Muscle of leg (tissue), 3 donors: ENCODE measurements at regions not wholly inside any gene's neighbourhood (a gene's known extent, or its start where the extent isn't known, plus 50 kb on each side); places are given as distances from the start of the nearest gene placed in this dataset.

ENCODE experiments used
- DNase-seq: peaks from one replicate; pipeline ENCODE4 v3.0.0; 2013
- H3K27ac ChIP-seq: one replicate; pipeline ENCODE4 v1.5.1; 2013; ENCODE audit warnings: mild to moderate bottlenecking, low read length, control low read depth
- H3K27me3 ChIP-seq: one replicate; pipeline ENCODE4 v1.6.1; 2013; ENCODE audit warnings: low read length; ENCODE audit not compliant: control insufficient read depth, insufficient read depth
- H3K36me3 ChIP-seq: one replicate; pipeline ENCODE4 v1.6.1; 2013; ENCODE audit warnings: low read length; ENCODE audit not compliant: control insufficient read depth, insufficient read depth
- H3K4me1 ChIP-seq: one replicate; pipeline ENCODE4 v1.6.1; 2013; ENCODE audit warnings: low read length; ENCODE audit not compliant: control insufficient read depth, insufficient read depth
- H3K4me3 ChIP-seq: one replicate; pipeline ENCODE4 v1.5.1; 2013; ENCODE audit warnings: low read length, control low read depth
- H3K9me3 ChIP-seq: replicated peaks from 2 replicates; pipeline ENCODE4 v1.6.1; 2013; ENCODE audit warnings: low read depth, low read length; ENCODE audit not compliant: control insufficient read depth
- WGBS: methylation state at CpG from one replicate; pipeline ENCODE4 v1.1.5; 2013; ENCODE audit warnings: missing lambda C conversion rate; ENCODE audit not compliant: insufficient coverage; 5-methylcytosine and 5-hydroxymethylcytosine counted together

DNA sequence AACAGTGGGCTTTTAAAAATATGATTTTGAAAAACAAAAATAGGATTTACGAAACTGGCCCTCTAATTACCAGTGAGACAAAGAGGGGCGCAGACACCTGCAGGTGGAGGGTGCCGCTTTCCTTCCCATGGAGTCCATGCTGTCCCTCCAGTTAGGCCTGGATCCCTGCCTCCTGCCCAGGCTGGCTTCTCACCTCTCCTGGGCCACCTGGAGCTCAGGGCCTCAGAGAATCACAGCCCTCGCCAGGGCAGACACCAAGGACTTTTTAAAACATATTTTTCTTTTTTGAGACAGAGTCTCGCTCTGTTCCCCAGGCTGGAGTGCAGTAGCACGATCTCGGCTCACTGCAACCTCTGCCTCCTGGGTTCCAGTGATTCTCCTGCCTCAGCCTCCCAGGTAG is 1437.2 kb downstream of the TBC1D22A start:
- Histone ChIP-seq H3K27ac (no peak overlapping the region), H3K9me3 (no peaks in the 10 kb centered on the region), H3K27me3 (peaks cover 2% of the 10 kb centered on the region), H3K36me3 (no peaks in the 10 kb centered on the region), H3K4me1 (no peaks in the 10 kb centered on the region), H3K4me3 (no peak overlapping the region)
- no peak for DNase-seq
- 86% methylated on average over 7 of the region's 7 CpGs for WGBS

DNA sequence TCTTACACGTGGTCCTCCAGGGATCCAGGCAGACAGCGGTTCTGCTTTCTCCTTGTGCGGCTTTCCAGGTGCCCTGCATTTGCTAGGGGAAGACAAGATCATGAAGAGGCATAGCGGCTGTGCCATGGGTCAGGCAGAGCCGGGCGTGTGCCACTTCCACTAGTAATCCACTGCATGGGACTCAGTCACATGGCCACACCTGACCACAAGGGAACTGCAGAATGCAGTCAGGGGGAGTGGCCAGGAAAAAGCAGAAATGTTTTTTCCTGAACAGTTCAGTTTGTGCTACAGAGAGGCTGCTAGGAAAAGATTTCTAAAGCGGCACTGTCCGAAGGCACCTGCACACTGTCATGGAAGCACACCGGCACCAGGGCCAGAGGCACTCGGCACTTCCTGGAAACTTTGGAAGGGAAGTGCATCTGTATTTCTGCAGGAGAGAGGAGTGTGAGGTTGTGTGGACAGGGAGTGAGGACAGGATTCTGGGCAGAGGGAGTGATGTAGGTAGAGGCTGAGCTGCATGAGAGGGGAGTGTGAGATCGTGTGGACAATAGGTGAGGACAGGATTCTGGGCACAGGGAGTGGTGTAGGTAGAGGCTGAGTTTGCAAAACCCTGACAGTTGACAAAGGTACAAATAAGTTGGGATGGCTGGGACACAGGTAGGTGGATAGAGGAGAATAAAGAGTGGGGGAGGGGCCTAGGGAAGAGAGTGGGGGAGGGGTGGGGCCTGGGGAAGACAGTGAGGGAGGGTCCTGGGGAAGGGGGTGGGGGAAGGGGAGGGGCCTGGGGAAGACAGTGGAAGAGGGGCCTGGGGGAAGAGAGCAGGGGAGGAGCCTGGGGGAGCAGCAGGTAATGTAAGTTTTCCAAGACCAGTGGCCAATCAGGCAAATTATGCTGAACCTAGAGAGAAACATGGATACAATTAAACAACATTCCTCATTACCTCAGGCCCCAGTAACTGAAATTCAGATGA is 1436.3 kb downstream of the TBC1D22A start:
- 47% methylated on average over 7 of the region's 11 CpGs for WGBS
- Histone ChIP-seq H3K4me3 (no peak overlapping the region), H3K27me3 (peaks cover 2% of the 10 kb centered on the region), H3K4me1 (no peaks in the 10 kb centered on the region), H3K36me3 (no peaks in the 10 kb centered on the region), H3K27ac (no peak overlapping the region), H3K9me3 (no peaks in the 10 kb centered on the region)
- DNase-seq, result peak; percentile 24

DNA sequence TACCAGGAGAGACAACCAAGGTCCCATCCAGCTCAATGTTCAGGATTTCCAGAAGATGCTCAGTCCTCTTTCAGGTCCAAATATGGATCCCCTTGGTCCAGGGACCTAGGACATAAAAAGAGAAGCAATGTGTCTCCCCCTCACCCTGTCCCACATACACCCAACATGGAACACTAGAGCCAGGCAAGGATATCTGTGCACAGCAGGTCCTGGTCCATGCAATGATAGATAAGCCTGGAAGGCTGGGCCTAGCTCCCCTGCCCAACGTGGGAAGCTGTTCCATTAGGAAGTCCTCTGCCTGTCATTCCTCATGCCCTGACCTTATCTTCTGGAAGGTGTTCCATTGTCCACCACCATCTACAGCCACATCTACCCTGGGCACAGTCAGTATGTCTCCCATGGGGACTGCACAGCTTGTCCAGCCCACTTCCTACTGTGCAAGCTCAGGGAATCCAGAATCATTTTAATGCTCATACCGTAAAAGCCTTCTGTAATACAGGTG is 1434.8 kb downstream of the TBC1D22A start:
- DNase-seq, result no peak
- Histone ChIP-seq H3K9me3 (no peaks in the 10 kb centered on the region), H3K27me3 (peaks cover 2% of the 10 kb centered on the region), H3K27ac (no peak overlapping the region), H3K4me1 (no peaks in the 10 kb centered on the region), H3K4me3 (no peak overlapping the region), H3K36me3 (no peaks in the 10 kb centered on the region)
- WGBS, result no CpG with 5 or more reads among the region's 2 CpGs

DNA sequence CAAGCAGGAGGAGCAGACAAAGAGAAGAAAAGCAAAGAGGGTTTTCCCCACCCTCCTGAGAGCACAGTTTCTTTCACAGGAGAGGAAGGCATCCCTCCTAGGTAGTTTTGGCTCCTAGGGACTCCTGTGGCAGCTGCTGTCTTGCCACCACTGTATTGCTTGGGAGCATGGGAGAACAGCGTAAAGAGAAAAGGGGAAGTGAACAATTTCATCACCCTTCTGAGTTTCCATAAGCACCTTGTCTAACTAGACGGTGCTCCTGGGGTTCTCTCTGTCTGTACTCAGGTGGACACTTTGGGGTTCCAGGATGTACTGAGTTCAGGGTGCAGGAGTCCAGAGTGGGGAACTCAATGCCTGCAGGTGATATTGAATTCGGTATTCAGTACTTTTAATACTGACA is 1430.5 kb downstream of the TBC1D22A start:
- no CpG with 5 or more reads among the region's 3 CpGs for WGBS

DNA sequence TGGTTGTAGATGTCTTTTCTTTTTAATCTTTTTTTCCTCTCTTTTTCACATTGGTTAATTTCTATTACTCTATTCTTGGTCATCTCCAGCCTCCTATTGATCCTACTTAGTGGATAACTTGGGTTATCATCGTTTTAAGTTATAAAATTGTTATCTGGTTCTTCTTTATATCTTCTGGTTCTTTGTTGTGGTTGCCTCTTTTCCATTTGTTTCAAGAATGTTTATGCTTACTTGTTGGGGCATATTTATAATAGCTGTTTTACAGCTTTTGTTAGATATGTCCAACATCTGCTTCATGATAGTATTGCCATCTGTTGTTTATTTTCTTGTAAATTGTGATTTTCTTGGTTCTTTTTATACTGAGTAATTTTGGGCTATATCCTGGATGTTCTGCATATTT is 1429.6 kb downstream of the TBC1D22A start:
- no CpG with 5 or more reads among the region's 1 CpG for WGBS
- Histone ChIP-seq H3K4me1 (no peaks in the 10 kb centered on the region), H3K36me3 (no peaks in the 10 kb centered on the region), H3K9me3 (no peaks in the 10 kb centered on the region), H3K27me3 (no peaks in the 10 kb centered on the region), H3K27ac (no peak overlapping the region), H3K4me3 (no peak overlapping the region)
- no peak for DNase-seq

More for the DNA sequence above, 1430.5 kb downstream of the TBC1D22A start:
- no peak for DNase-seq
- Histone ChIP-seq H3K27ac (no peak overlapping the region), H3K36me3 (no peaks in the 10 kb centered on the region), H3K4me3 (no peak overlapping the region), H3K27me3 (peaks cover 2% of the 10 kb centered on the region), H3K9me3 (no peaks in the 10 kb centered on the region), H3K4me1 (no peaks in the 10 kb centered on the region)

DNA sequence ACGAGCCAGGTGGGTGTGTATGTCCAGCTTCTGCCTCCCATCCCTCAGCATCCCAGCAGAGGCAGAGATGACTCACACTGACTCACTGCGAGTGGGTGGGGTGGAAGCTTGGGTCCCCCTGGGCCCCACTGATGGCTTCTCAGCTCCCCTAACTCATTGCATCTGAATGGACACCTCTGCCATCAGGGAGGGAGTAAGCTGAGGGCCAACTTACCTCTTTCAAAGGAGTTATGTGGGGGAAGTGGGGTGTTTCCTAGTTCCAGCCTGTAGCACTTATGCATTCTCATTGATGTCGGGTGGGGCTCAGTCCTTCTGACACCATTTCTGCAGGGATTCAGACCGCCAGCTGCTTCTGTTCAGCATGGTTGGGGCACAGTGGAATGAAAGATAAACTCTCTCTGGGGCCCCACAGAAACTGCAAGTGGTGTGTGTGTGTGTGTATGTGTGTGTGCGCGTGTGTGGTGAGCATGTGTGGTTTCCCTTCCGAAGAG is 1425.8 kb downstream of the TBC1D22A start:
- DNase-seq, result no peak

DNA sequence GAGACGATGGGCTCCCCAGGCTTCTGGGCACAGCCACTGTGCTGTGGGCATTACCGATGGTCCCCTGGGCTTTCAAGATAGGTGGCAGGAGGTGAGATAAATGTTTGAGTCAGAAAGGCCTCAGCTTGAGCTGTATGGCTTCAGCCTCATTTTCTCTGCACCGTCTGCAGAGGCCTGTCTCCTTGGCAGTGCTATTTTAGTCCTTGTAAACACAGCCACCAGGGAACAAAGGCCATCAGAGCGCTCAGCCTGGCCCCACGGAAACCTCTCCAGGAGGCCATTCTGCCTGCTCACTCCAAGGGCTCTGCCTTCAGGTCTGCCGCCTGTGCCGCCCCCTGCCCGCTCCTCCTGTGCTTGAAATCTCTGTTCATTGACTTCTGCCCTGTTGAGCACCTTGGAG is 1424.9 kb downstream of the TBC1D22A start:
- no peaks in the 10 kb centered on the region for H3K27me3 ChIP-seq
- no peak for DNase-seq
- no peaks in the 10 kb centered on the region for H3K36me3 ChIP-seq
- H3K27ac ChIP-seq, result no peak overlapping the region
- no peaks in the 10 kb centered on the region for H3K4me1 ChIP-seq
- 65% methylated on average over 7 of the region's 8 CpGs for WGBS
- H3K4me3 ChIP-seq, result no peak overlapping the region
- H3K9me3 ChIP-seq, result no peaks in the 10 kb centered on the region

More for the DNA sequence above, 1425.8 kb downstream of the TBC1D22A start:
- Histone ChIP-seq H3K27ac (no peak overlapping the region), H3K36me3 (no peaks in the 10 kb centered on the region), H3K27me3 (no peaks in the 10 kb centered on the region), H3K9me3 (no peaks in the 10 kb centered on the region), H3K4me1 (no peaks in the 10 kb centered on the region), H3K4me3 (no peak overlapping the region)
- WGBS, result 83% methylated on average over 1 of the region's 7 CpGs

DNA sequence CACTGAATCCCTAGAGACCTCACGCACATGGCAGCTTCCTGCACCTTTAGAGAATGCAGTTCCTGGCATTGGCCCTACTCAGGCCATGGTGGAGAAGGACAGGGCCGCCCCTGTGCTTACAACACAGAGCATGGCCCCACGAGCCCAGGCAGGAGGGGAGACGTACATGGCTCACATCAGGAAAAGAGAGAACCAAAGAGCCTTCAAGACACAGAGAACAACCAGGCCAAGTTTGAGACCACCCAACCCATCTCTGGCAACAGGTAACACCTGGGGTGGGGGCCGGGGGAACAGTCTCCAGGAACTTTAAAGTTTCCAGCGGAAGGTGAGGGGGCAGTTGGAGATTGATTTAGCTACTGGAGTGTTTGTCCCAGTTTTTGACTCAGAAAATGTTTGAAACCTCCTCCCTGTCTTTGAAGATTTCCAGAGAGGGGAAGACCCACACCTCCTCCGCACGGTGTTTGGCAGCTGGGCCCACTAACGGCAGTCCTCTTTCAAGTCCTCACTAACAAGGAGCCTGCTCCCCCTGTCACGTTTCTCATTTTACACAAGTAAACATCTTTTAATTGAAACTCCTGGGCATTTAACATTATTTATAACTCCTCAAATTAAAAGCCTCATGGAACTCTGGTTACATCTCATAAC is 1423.8 kb downstream of the TBC1D22A start:
- no peaks in the 10 kb centered on the region for H3K36me3 ChIP-seq
- no peak for DNase-seq
- no peaks in the 10 kb centered on the region for H3K4me1 ChIP-seq
- no peaks in the 10 kb centered on the region for H3K9me3 ChIP-seq
- no peak overlapping the region for H3K4me3 ChIP-seq
- no peak overlapping the region for H3K27ac ChIP-seq
- WGBS, result 48% methylated on average over 5 of the region's 10 CpGs
- H3K27me3 ChIP-seq, result no peaks in the 10 kb centered on the region

DNA sequence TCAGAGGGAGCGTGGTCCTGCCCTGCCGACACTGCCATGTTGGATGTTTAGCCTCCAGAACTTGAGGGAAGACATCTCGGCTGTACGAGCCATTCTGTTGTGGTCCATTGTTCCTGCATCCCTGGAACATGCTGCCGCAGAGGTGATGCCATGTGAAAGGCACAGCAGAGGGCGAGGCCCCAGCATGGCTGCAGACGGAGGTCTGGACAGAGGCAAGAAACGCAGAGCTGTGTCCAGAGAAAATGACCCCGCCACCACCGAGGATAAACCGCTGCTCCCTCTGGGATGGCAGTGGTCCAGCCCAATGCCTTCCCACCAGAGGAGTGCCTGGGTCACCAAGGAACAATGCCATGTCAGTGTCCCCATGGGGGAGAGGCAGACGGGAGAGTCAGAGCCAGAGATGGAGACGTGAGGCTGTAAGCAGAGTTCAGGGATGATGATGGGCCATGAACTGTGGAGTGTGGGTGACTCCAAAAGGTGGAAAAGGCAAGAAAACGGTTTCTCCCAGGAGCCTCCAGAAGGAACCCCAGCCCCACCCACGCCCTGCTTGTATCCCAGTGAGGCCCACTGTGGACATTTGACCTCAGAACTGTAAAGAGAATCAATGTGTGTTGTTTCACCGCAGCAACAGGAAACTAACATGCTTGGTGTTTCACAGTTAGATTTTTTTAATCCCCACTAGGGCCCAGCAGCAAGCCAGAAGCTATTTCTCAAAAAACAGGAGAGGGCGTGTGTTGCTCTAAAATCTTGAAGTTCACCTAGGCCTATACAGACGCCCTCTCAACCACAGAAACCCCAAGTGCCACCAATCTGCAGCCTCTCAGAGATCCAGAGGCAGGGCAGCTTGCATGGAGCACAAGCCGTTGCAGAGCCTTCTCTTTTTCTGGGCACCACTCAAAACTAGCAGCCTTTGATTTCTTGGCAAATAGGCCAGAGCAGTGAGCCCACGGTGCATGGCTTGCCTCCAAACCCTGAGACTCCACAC is 1422.9 kb downstream of the TBC1D22A start:
- Histone ChIP-seq H3K4me3 (no peak overlapping the region), H3K27ac (no peak overlapping the region), H3K4me1 (no peaks in the 10 kb centered on the region), H3K27me3 (no peaks in the 10 kb centered on the region), H3K9me3 (no peaks in the 10 kb centered on the region), H3K36me3 (no peaks in the 10 kb centered on the region)
- 78% methylated on average over 17 of the region's 20 CpGs for WGBS
- DNase-seq, result peak; percentile 28
